ENCODE measurements at regions not wholly inside any gene's neighbourhood (a gene's known extent, or its start where the extent isn't known, plus 50 kb on each side); places are given as distances from the start of the nearest gene placed in this dataset.

DNA sequence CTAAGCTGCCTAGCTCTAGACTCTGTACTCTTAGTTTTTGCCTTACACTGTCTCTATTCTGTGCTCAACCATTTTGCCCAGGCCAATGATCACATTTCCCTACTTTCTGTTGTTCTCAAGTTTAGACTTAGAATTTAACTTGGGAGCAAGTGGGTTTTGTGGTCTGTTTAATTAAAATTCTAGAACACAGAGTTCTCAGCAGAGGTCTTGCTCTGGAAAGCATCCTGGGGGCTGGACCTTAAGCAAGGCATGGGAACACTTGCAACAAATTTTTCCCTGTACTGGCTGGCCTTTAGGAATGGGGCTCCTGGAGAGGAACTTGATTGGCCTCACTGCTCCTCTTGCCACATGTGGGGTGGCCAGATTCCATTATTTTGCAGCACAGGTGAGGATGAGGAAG lies 236.3 kb upstream of the LRTM1 start:
- TF ChIP-seq GATA3 (IDR thresholded peaks at IDR 0.05; ENCODE audit: low read depth, low read length) (no peak), GATA2 (IDR thresholded peaks at IDR 0.05; ENCODE audit: low read depth, low read length) (no peak)

All from SH-SY5Y (cell line).